Uterus (tissue), 2 donors: ENCODE measurements at regions not wholly inside any gene's neighbourhood (a gene's known extent, or its start where the extent isn't known, plus 50 kb on each side); places are given as distances from the start of the nearest gene placed in this dataset.

ENCODE experiments used
- CTCF ChIP-seq, 4 experiments: fragments of 200-600 bp in 2 of 4; fragments of 450-650 bp in 2 of 4; sonication (generic) in 2 of 4; IDR thresholded peaks; one replicate each; pipeline ENCODE4 v1.5.1; 2016 to 2019; ENCODE audit warnings: antibody characterized with exemption in 4 of 4, mild to moderate bottlenecking in 2 of 4, moderate library complexity in 1 of 4
- POLR2A ChIP-seq, 2 donors: fragments of 450-650 bp; IDR thresholded peaks; one replicate each; pipeline ENCODE4 v1.6.1; 2016; ENCODE audit warnings: antibody characterized with exemption in 2 of 2, mild to moderate bottlenecking in 1 of 2, moderate library complexity in 1 of 2

GRCh38 chr13:79904581-79904980 is 423.6 kb downstream of the NDFIP2 start:
- no peak for TF ChIP-seq POLR2A (IDR thresholded peaks at IDR 0.05)
- TF ChIP-seq CTCF (IDR thresholded peaks at IDR 0.05) = no peak
